Neural cell (in vitro differentiated cells): ENCODE measurements at regions not wholly inside any gene's neighbourhood (a gene's known extent, or its start where the extent isn't known, plus 50 kb on each side); places are given as distances from the start of the nearest gene placed in this dataset.

ENCODE experiments used
- H2AFZ ChIP-seq: fragments of 200-600, 300-800 bp; sonication (generic), shearing (Covaris generic); 2 replicates; pipeline ENCODE4 v1.6.0; 2014; ENCODE audit warnings: low read depth, mild to moderate bottlenecking, antibody characterized with exemption, low read length, moderate library complexity
- H3F3A ChIP-seq: fragments of 200-600 bp; shearing (Covaris generic); 2 replicates; pipeline ENCODE4 v1.6.1; 2016; ENCODE audit warnings: mild to moderate bottlenecking, moderate library complexity, mixed read lengths, antibody characterized with exemption, low read length; ENCODE audit not compliant: insufficient read depth, poor library complexity, severe bottlenecking
- H3K27ac ChIP-seq: fragments of 200-600, 300-800 bp; sonication (generic), shearing (Covaris generic); 2 replicates; pipeline ENCODE4 v1.5.1; 2014; ENCODE audit warnings: mild to moderate bottlenecking, low read length, moderate library complexity
- H3K27me3 ChIP-seq: fragments of 300-800, 200-600 bp; sonication (generic), shearing (Covaris generic); 2 replicates; pipeline ENCODE4 v1.6.0; 2014; ENCODE audit warnings: mild to moderate bottlenecking, low read depth, low read length, moderate library complexity; ENCODE audit not compliant: insufficient read depth
- H3K36me3 ChIP-seq: fragments of 300-800, 200-600 bp; sonication (generic), shearing (Covaris generic); 2 replicates; pipeline ENCODE4 v1.5.1; 2014; ENCODE audit warnings: mild to moderate bottlenecking, antibody characterized with exemption, low read length, moderate library complexity; ENCODE audit not compliant: insufficient read depth
- H3K4me2 ChIP-seq: fragments of 300-800, 200-600 bp; sonication (generic), shearing (Covaris generic); 2 replicates; pipeline ENCODE4 v1.6.0; 2014; ENCODE audit warnings: mild to moderate bottlenecking, low read length
- H3K4me3 ChIP-seq: fragments of 300-800, 200-600 bp; sonication (generic), shearing (Covaris generic); 2 replicates; pipeline ENCODE4 v1.5.1; 2014; ENCODE audit warnings: mild to moderate bottlenecking, low read length, moderate library complexity
- H3K79me2 ChIP-seq: fragments of 200-600 bp; shearing (Covaris generic); replicated peaks from 2 replicates; pipeline ENCODE4 v1.6.0; 2014; ENCODE audit warnings: mild to moderate bottlenecking, low read length, moderate library complexity; ENCODE audit not compliant: insufficient read depth
- H3K9ac ChIP-seq: fragments of 300-800, 200-600 bp; sonication (generic), shearing (Covaris generic); 2 replicates; pipeline ENCODE4 v1.6.1; 2016; ENCODE audit warnings: mild to moderate bottlenecking, low read length, mixed read lengths
- H3K9me2 ChIP-seq: fragments of 200-600 bp; shearing (Covaris generic); 2 replicates; pipeline ENCODE4 v1.6.1; 2016; ENCODE audit warnings: mild to moderate bottlenecking, low read length, mixed read lengths; ENCODE audit not compliant: insufficient read depth
- H3K9me3 ChIP-seq: fragments of 200-600, 300-800 bp; sonication (generic), shearing (Covaris generic); 2 replicates; pipeline ENCODE4 v1.6.1; 2016; ENCODE audit warnings: mild to moderate bottlenecking, mixed run types, low read length, moderate library complexity, mixed read lengths
- H4K20me1 ChIP-seq: fragments of 200-600 bp; shearing (Covaris generic); 2 replicates; pipeline ENCODE4 v1.6.1; 2016; ENCODE audit warnings: mild to moderate bottlenecking, mixed run types; ENCODE audit not compliant: insufficient read depth
- CTCF ChIP-seq: fragments of 450-650 bp; IDR thresholded peaks from 2 replicates; pipeline ENCODE4 v1.5.1; 2014; ENCODE audit warnings: antibody characterized with exemption, mild to moderate bottlenecking, moderate library complexity; ENCODE audit not compliant: poor library complexity, severe bottlenecking
- EP300 ChIP-seq: fragments of 450-650 bp; conservative IDR thresholded peaks from 2 replicates; pipeline ENCODE4 v1.6.1; 2014; ENCODE audit warnings: antibody characterized with exemption, mild to moderate bottlenecking, moderate library complexity; ENCODE audit not compliant: poor library complexity, severe bottlenecking
- EZH2 ChIP-seq: fragments of 200-600, 300-800 bp; shearing (Covaris generic), sonication (generic); IDR thresholded peaks from 2 replicates; pipeline ENCODE4 v1.6.1; 2014; ENCODE audit warnings: antibody characterized with exemption, low read length, borderline replicate concordance, mild to moderate bottlenecking; ENCODE audit not compliant: insufficient read depth, poor library complexity, severe bottlenecking
- MXI1 ChIP-seq: fragments of 450-650 bp; conservative IDR thresholded peaks from 2 replicates; pipeline ENCODE4 v1.6.1; 2014; ENCODE audit warnings: antibody characterized with exemption, mild to moderate bottlenecking; ENCODE audit not compliant: poor library complexity, severe bottlenecking
- POLR2AphosphoS5 ChIP-seq: IDR thresholded peaks from 2 replicates; pipeline ENCODE4 v1.6.1; 2012
- RAD21 ChIP-seq: fragments of 450-650 bp; conservative IDR thresholded peaks from 2 replicates; pipeline ENCODE4 v1.6.1; 2014; ENCODE audit warnings: antibody characterized with exemption, mild to moderate bottlenecking, moderate library complexity
- REST ChIP-seq: IDR thresholded peaks from 2 replicates; pipeline ENCODE4 v1.6.1; 2012; ENCODE audit warnings: borderline replicate concordance
- SMC3 ChIP-seq: fragments of 450-650 bp; conservative IDR thresholded peaks from 2 replicates; pipeline ENCODE4 v1.6.1; 2014; ENCODE audit warnings: antibody characterized with exemption, mild to moderate bottlenecking, moderate library complexity; ENCODE audit not compliant: poor library complexity
- TAF1 ChIP-seq: IDR thresholded peaks from 2 replicates; pipeline ENCODE4 v1.6.1; 2012; ENCODE audit warnings: low read depth

DNA sequence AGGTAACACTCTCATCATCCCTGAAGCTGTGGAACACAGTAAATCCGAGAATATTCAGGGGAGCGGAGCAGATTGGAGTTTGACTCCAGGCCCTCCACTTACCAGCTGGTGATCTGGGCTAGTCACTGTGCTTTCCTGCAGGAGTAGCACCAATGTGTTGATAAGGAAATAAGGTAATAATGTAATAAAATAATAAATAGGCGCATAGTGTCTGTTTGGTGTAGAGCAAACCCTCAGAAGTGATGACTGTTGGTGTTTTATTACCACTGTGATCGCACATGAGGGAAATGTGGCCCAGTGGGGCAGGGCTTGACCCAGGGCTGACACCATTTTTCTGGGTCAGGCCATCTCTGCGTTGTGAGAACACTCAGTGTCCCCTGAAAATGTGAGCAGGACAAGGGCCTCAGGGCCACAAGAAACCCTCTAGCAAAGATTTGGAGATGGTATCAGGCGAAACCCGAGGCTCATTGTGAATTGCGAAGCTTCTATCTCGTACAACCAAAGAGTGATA, 563.9 kb upstream of the B3GAT1 start:
- H3K9ac ChIP-seq, result no peak overlapping the region
- H3K9me2 ChIP-seq, result no peaks in the 10 kb centered on the region
- H3K4me3 ChIP-seq, result no peak overlapping the region
- no peaks in the 10 kb centered on the region for H3K79me2 ChIP-seq
- H3K4me2 ChIP-seq, result no peak overlapping the region
- TF ChIP-seq CTCF, result no peak
- TF ChIP-seq EP300, result no peak
- TF ChIP-seq POLR2AphosphoS5, result no peak
- TF ChIP-seq RAD21, result no peak
- no peak for TF ChIP-seq TAF1
- no peak for TF ChIP-seq MXI1
- no peak for TF ChIP-seq EZH2
- TF ChIP-seq REST, result no peak
- TF ChIP-seq SMC3, result no peak
- no peak overlapping the region for H2AFZ ChIP-seq
- no peaks in the 10 kb centered on the region for H3K9me3 ChIP-seq
- H3F3A ChIP-seq, result no peaks in the 10 kb centered on the region
- no peak overlapping the region for H3K27ac ChIP-seq
- no peaks in the 10 kb centered on the region for H3K27me3 ChIP-seq
- no peaks in the 10 kb centered on the region for H3K36me3 ChIP-seq
- no peaks in the 10 kb centered on the region for H4K20me1 ChIP-seq

GRCh38 chr11:134973801-134974200, 561.8 kb upstream of the B3GAT1 start:
- Histone ChIP-seq H3K79me2 (no peaks in the 10 kb centered on the region), H4K20me1 (no peaks in the 10 kb centered on the region)
- TF ChIP-seq CTCF (no peak), REST (no peak), MXI1 (no peak), TAF1 (no peak), EP300 (no peak)

More at GRCh38 chr11:134973801-134974200, 561.8 kb upstream of the B3GAT1 start:
- H3F3A ChIP-seq, result no peaks in the 10 kb centered on the region
- H2AFZ ChIP-seq, result no peak overlapping the region
- no peak overlapping the region for H3K9ac ChIP-seq
- no peaks in the 10 kb centered on the region for H3K27me3 ChIP-seq
- H3K9me3 ChIP-seq, result no peaks in the 10 kb centered on the region
- no peaks in the 10 kb centered on the region for H3K9me2 ChIP-seq
- H3K27ac ChIP-seq, result no peak overlapping the region
- no peak overlapping the region for H3K4me3 ChIP-seq
- no peaks in the 10 kb centered on the region for H3K36me3 ChIP-seq
- no peak overlapping the region for H3K4me2 ChIP-seq
